H1 (cell line): ENCODE measurements at regions not wholly inside any gene's neighbourhood (a gene's known extent, or its start where the extent isn't known, plus 50 kb on each side); places are given as distances from the start of the nearest gene placed in this dataset.

ENCODE experiments used
- CTCF ChIA-PET: fragments of 300-600 bp; sonication (Branson Sonifier 250); formaldehyde crosslinking; loops from one replicate; lab custom pipeline; 2021; ENCODE audit not compliant: partially characterized antibody; lab: Charles Lee
- POLR2A ChIA-PET: fragments of 300-600 bp; sonication (Branson Sonifier 250); formaldehyde crosslinking; loops from one replicate; lab custom pipeline; 2021; ENCODE audit warnings: inconsistent platforms; ENCODE audit not compliant: partially characterized antibody; lab: Charles Lee
- DNase-seq, 2 experiments: peaks; one replicate each; pipeline versions ENCODE4 v3.0.0 to v3.0.0-alpha.2; 2010 to 2022; ENCODE audit warnings: low spot score in 2 of 2, low read depth in 1 of 2, mixed read lengths in 1 of 2
- FAIRE-seq: peaks from 2 replicates; lab custom pipeline; 2011; peaks lifted over from hg19 to GRCh38; lab: Jason Lieb, UNC
- H2AFZ ChIP-seq: 2 replicates; pipeline ENCODE4 v1.8.1; 2012; ENCODE audit warnings: low read length, inconsistent platforms
- H2AK5ac ChIP-seq: 2 replicates; pipeline ENCODE4 v1.6.1; 2013; ENCODE audit warnings: low read depth, low read length
- H2BK120ac ChIP-seq: replicated peaks from 2 replicates; pipeline ENCODE3; 2013; ENCODE audit warnings: low read depth, low read length, inconsistent platforms
- H2BK12ac ChIP-seq: 2 replicates; pipeline ENCODE4 v1.6.1; 2013; ENCODE audit warnings: low read depth, low read length
- H2BK15ac ChIP-seq: 2 replicates; pipeline ENCODE4 v1.6.1; 2013; ENCODE audit warnings: low read length
- H2BK20ac ChIP-seq: 2 replicates; pipeline ENCODE4 v1.6.1; 2013; ENCODE audit warnings: low read length
- H2BK5ac ChIP-seq: 2 replicates; pipeline ENCODE4 v1.6.1; 2013; ENCODE audit warnings: low read depth, low read length
- H3K14ac ChIP-seq: 2 replicates; pipeline ENCODE4 v1.6.1; 2013; ENCODE audit warnings: inconsistent platforms; ENCODE audit not compliant: insufficient read length
- H3K18ac ChIP-seq: 2 replicates; pipeline ENCODE4 v1.6.1; 2013; ENCODE audit warnings: low read length; ENCODE audit errors: extremely low read depth
- H3K23ac ChIP-seq: 2 replicates; pipeline ENCODE4 v1.6.1; 2013; ENCODE audit warnings: inconsistent platforms; ENCODE audit not compliant: insufficient read length
- H3K23me2 ChIP-seq: 2 replicates; pipeline ENCODE4 v1.6.1; 2013; ENCODE audit warnings: low read depth, low read length
- H3K27ac ChIP-seq: 2 replicates; pipeline ENCODE4 v1.6.1; 2011; ENCODE audit warnings: low read depth, low read length, inconsistent platforms
- H3K27me3 ChIP-seq, 4 experiments: replicated peaks in 1 of 4; 1 replicate in 1 of 4; 2 replicates in 3 of 4; pipeline versions ENCODE4 v1.6.1 to v1.8.1; 2011 to 2013; ENCODE audit warnings: low read length in 3 of 4, mild to moderate bottlenecking in 3 of 4, inconsistent platforms in 2 of 4, mixed read lengths in 2 of 4, moderate library complexity in 1 of 4; ENCODE audit not compliant: control insufficient read depth in 3 of 4, insufficient read depth in 3 of 4; ENCODE audit errors: extremely low read depth in 1 of 4
- H3K36me3 ChIP-seq, 4 experiments: 2 replicates each; pipeline versions ENCODE4 v1.6.1 to v1.8.1; 2011 to 2013; ENCODE audit warnings: mild to moderate bottlenecking in 4 of 4, low read length in 3 of 4, moderate library complexity in 2 of 4, control low read depth in 1 of 4, inconsistent platforms in 1 of 4; ENCODE audit not compliant: insufficient read depth in 4 of 4, control insufficient read depth in 2 of 4
- H3K4ac ChIP-seq: replicated peaks from 2 replicates; pipeline ENCODE3; 2013; ENCODE audit warnings: low read length, low read depth, mixed read lengths, inconsistent platforms; ENCODE audit not compliant: insufficient read length
- H3K4me1 ChIP-seq, 4 experiments: replicated peaks in 1 of 4; 1 replicate in 1 of 4; 2 replicates in 3 of 4; pipeline versions ENCODE4 v1.6.1 to v1.8.1; 2011 to 2013; ENCODE audit warnings: low read length in 3 of 4, inconsistent platforms in 2 of 4, mixed read lengths in 1 of 4; ENCODE audit not compliant: insufficient read depth in 4 of 4, control insufficient read depth in 3 of 4
- H3K4me2 ChIP-seq, 2 experiments: 2 replicates each; pipeline versions ENCODE4 v1.6.1 to v1.8.1; 2011 to 2013; ENCODE audit warnings: low read depth in 2 of 2, low read length in 2 of 2, control low read depth in 1 of 2, inconsistent platforms in 1 of 2, mild to moderate bottlenecking in 1 of 2; ENCODE audit not compliant: insufficient read depth in 1 of 2
- H3K4me3 ChIP-seq, 4 experiments: fragments of 200-600, 300-600 bp in 1 of 4; sonication (generic), shearing (Covaris generic), sonication (Bioruptor Twin) in 1 of 4; 2 replicates each; pipeline versions ENCODE4 v1.5.1 to v1.8.1; 2011 to 2016; ENCODE audit warnings: low read length in 4 of 4, low read depth in 3 of 4, control low read depth in 2 of 4, inconsistent platforms in 2 of 4, mild to moderate bottlenecking in 2 of 4, mixed read lengths in 1 of 4, moderate library complexity in 1 of 4; ENCODE audit not compliant: insufficient read depth in 2 of 4; ENCODE audit errors: extremely low read depth in 1 of 4
- H3K56ac ChIP-seq: replicated peaks from 2 replicates; pipeline ENCODE3; 2013; ENCODE audit warnings: low read depth, mild to moderate bottlenecking, mixed read lengths, low read length, inconsistent platforms; ENCODE audit not compliant: insufficient read length
- H3K79me1 ChIP-seq: 2 replicates; pipeline ENCODE4 v1.6.1; 2013; ENCODE audit warnings: low read depth, low read length, control low read depth
- H3K79me2 ChIP-seq, 2 experiments: 2 replicates each; pipeline versions ENCODE4 v1.6.1 to v1.8.1; 2012 to 2013; ENCODE audit warnings: low read length in 2 of 2, mild to moderate bottlenecking in 2 of 2, inconsistent platforms in 1 of 2; ENCODE audit not compliant: insufficient read depth in 2 of 2, control insufficient read depth in 1 of 2
- H3K9ac ChIP-seq, 4 experiments: replicated peaks in 1 of 4; 1 replicate in 1 of 4; 2 replicates in 3 of 4; pipeline versions ENCODE4 v1.6.1 to v1.8.1; 2011 to 2013; ENCODE audit warnings: low read depth in 3 of 4, low read length in 3 of 4, control low read depth in 2 of 4, mild to moderate bottlenecking in 2 of 4, moderate library complexity in 2 of 4, inconsistent platforms in 1 of 4; ENCODE audit errors: extremely low read depth in 1 of 4
- H3K9me3 ChIP-seq, 2 experiments: 2 replicates each; pipeline versions ENCODE4 v1.6.1 to v1.8.1; 2012 to 2013; ENCODE audit warnings: mild to moderate bottlenecking in 2 of 2, moderate library complexity in 2 of 2, control low read depth in 1 of 2, inconsistent platforms in 1 of 2, low read depth in 1 of 2, low read length in 1 of 2, mixed read lengths in 1 of 2; ENCODE audit not compliant: insufficient read depth in 2 of 2
- H4K20me1 ChIP-seq, 2 experiments: replicated peaks in 1 of 2; 2 replicates each; pipeline versions ENCODE3 to v1.8.1; 2011 to 2013; ENCODE audit warnings: inconsistent platforms in 2 of 2, low read length in 2 of 2, mild to moderate bottlenecking in 1 of 2; ENCODE audit not compliant: insufficient read depth in 2 of 2, control insufficient read depth in 1 of 2
- H4K5ac ChIP-seq: 2 replicates; pipeline ENCODE4 v1.6.1; 2013; ENCODE audit warnings: low read length, low read depth, mixed read lengths, inconsistent platforms; ENCODE audit not compliant: insufficient read length
- H4K8ac ChIP-seq: 2 replicates; pipeline ENCODE4 v1.8.0; 2013; ENCODE audit warnings: mild to moderate bottlenecking, moderate library complexity, low read length, inconsistent platforms; ENCODE audit not compliant: insufficient read depth; ENCODE audit errors: extremely low read depth
- H4K91ac ChIP-seq: replicated peaks from 2 replicates; pipeline ENCODE3; 2013; ENCODE audit warnings: low read length, mixed read lengths, inconsistent platforms; ENCODE audit not compliant: insufficient read length
- CBX8 ChIP-seq: fragments of 300-800, 300-1000 bp; sonication (generic); IDR thresholded peaks from 2 replicates; pipeline ENCODE4 v1.7.1; 2016; ENCODE audit warnings: low read depth, low read length, borderline replicate concordance
- CHD2 ChIP-seq: IDR thresholded peaks from 2 replicates; pipeline ENCODE4 v1.6.1; 2012; ENCODE audit warnings: low read length, improper control_type of control experiment
- EZH2 ChIP-seq: fragments of 200-600 bp; sonication (generic); IDR thresholded peaks from 2 replicates; pipeline ENCODE4 v1.7.1; 2012; ENCODE audit warnings: low read depth, mild to moderate bottlenecking, moderate library complexity, low read length, inconsistent platforms; ENCODE audit not compliant: severe bottlenecking
- JUND ChIP-seq: IDR thresholded peaks from 2 replicates; pipeline ENCODE4 v1.6.1; 2011; ENCODE audit warnings: mild to moderate bottlenecking, improper control_type of control experiment, low read length
- KDM1A ChIP-seq: fragments of 200-600, 300-600 bp; sonication (generic); IDR thresholded peaks from 2 replicates; pipeline ENCODE4 v1.7.1; 2016; ENCODE audit warnings: mild to moderate bottlenecking, low read length, borderline replicate concordance
- PHF8 ChIP-seq: fragments of 200-600 bp; sonication (generic); conservative IDR thresholded peaks from 2 replicates; pipeline ENCODE4 v1.7.1; 2012; ENCODE audit warnings: low read depth, mild to moderate bottlenecking, inconsistent platforms, low read length, moderate library complexity
- RAD21 ChIP-seq, 2 experiments: IDR thresholded peaks in 1 of 2; conservative IDR thresholded peaks in 1 of 2; 2 replicates each; pipeline ENCODE4 v1.6.1; 2011; ENCODE audit warnings: low read depth in 2 of 2, low read length in 2 of 2, improper control_type of control experiment in 1 of 2, inconsistent platforms in 1 of 2, mild to moderate bottlenecking in 1 of 2, moderate library complexity in 1 of 2
- TAF7 ChIP-seq: optimal IDR thresholded peaks from 2 replicates; pipeline ENCODE3; 2011; ENCODE audit warnings: low read depth, mild to moderate bottlenecking, inconsistent platforms, low read length, moderate library complexity, borderline replicate concordance
- WGBS, 2 experiments: shearing (Covaris generic) in 1 of 2; methylation state at CpG; one replicate each; pipeline versions ENCODE4 v1.1.6 to v1.1.7; 2013 to 2015; ENCODE audit warnings: low lambda C conversion rate in 2 of 2, mixed read lengths in 2 of 2, inconsistent platforms in 1 of 2, low coverage in 1 of 2, missing lambda C conversion rate in 1 of 2; ENCODE audit not compliant: insufficient replicate concordance in 2 of 2, insufficient coverage in 1 of 2, insufficient read length in 1 of 2; ENCODE audit errors: extremely low coverage in 1 of 2, missing lambda C conversion rate in 1 of 2; 5-methylcytosine and 5-hydroxymethylcytosine counted together
- TF ChIP-seq, protein P1 (sequence below): IDR thresholded peaks from 2 replicates; pipeline ENCODE4 v1.6.1; 2011; ENCODE audit warnings: low read depth, mild to moderate bottlenecking, low read length; ENCODE audit not compliant: insufficient read depth

DNA sequence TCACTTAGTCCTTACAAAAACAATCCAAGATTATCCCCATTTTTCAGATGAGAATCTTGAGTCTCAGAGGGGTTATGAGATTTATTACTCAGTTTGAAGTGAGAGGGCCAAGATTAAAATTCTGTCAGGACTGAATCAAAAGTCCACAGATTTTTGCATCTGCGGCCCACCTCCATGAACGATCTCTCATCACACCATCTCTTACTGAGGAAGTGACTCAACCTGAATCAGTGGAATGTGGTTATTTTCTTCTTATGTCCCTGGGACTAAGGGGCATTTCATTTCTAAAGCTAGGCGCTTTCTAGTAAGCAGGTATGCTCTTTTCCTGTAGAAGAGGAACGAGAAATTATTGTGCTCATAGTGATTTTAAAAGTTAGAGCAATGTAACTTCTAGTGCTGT lies 360.3 kb upstream of the SPHKAP start:
- Histone ChIP-seq H2AK5ac (no peak overlapping the region), H3K23ac (no peak overlapping the region), H4K20me1 (no peaks in the 10 kb centered on the region), H2BK5ac (no peak overlapping the region), H2BK20ac (no peak overlapping the region), H2BK12ac (no peak overlapping the region), H3K79me1 (no peaks in the 10 kb centered on the region), H3K36me3 (no peaks in the 10 kb centered on the region), H3K4ac (no peak overlapping the region), H3K14ac (no peak overlapping the region), H3K4me2 (no peak overlapping the region), H3K56ac (no peak overlapping the region), H3K4me3 (no peak overlapping the region), H3K23me2 (no peaks in the 10 kb centered on the region; the same call in 1 of the 2 replicates), H2AFZ (no peak overlapping the region), H2BK15ac (no peak overlapping the region), H3K18ac (no peak overlapping the region), H3K9ac (no peak overlapping the region), H3K79me2 (no peaks in the 10 kb centered on the region), H4K8ac (no peak overlapping the region), H3K4me1 (no peaks in the 10 kb centered on the region), H3K27me3 (no peaks in the 10 kb centered on the region), H3K27ac (no peak overlapping the region), H4K91ac (no peak overlapping the region), H2BK120ac (no peak overlapping the region), H4K5ac (no peak overlapping the region), H3K9me3 (peaks cover 13 to 18% of the 10 kb centered on the region in 2 experiments)
- FAIRE-seq = no peak
- ChIA-PET POLR2A (no interaction called here), CTCF (interaction anchor here (0.5 kb wide), 1 partner anchor 345 kb away, joined by 4 read pairs; no protein-coding TSS in a partner anchor)
- TF ChIP-seq CHD2 (no peak), KDM1A (no peak), TAF7 (no peak), CBX8 (no peak), JUND (no peak), EZH2 (no peak), RAD21 (IDR thresholded peaks at IDR 0.05 in 1 of 2, conservative IDR thresholded peaks at IDR 0.05 in 1 of 2; ENCODE audit: low read depth in 2 of 2, low read length in 2 of 2) (no peak), PHF8 (no peak)
- TF ChIP-seq, protein P1, sequence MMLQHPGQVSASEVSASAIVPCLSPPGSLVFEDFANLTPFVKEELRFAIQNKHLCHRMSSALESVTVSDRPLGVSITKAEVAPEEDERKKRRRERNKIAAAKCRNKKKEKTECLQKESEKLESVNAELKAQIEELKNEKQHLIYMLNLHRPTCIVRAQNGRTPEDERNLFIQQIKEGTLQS = no peak
- DNase-seq = no peak
- WGBS, 2 experiments = 93% methylated on average over 4 of the region's 4 CpGs; no CpG with 5 or more reads in 1 of the 2 experiments
